CD4-positive, CD25-positive, alpha-beta regulatory T cell (primary cell): ENCODE measurements at regions not wholly inside any gene's neighbourhood (a gene's known extent, or its start where the extent isn't known, plus 50 kb on each side); places are given as distances from the start of the nearest gene placed in this dataset.
"Not testable (repeated sequence)": the region's sequence is repeated elsewhere in the genome, so short reads cannot be mapped to it uniquely, and the experiment has no call there.

Experiments
- ATAC-seq, 2 donors: fragments of 150-1000 bp; cut with Tn5 transposase; one replicate each; pipeline ENCODE4 v1.10.0; 2021; ENCODE audit warnings: low read depth in 2 of 2, moderate number of reproducible peaks in 2 of 2, moderate library complexity in 1 of 2
- DNase-seq, 3 donors: peaks; one replicate each; pipeline versions ENCODE4 v3.0.0 to v3.0.0-alpha.2; 2012 to 2022; ENCODE audit warnings: mixed read lengths in 1 of 3
- H3K27ac ChIP-seq: one replicate; pipeline ENCODE4 v1.7.0; 2013; ENCODE audit warnings: mild to moderate bottlenecking, low read length; ENCODE audit not compliant: insufficient read depth, poor library complexity, severe bottlenecking
- H3K27me3 ChIP-seq: one replicate; pipeline ENCODE4 v1.7.0; 2013; ENCODE audit warnings: low read length; ENCODE audit not compliant: control insufficient read depth, insufficient read depth
- H3K36me3 ChIP-seq: one replicate; pipeline ENCODE4 v1.7.0; 2013; ENCODE audit warnings: mild to moderate bottlenecking, low read length, moderate library complexity; ENCODE audit not compliant: control insufficient read depth, insufficient read depth
- H3K4me1 ChIP-seq: 2 replicates; pipeline ENCODE4 v1.7.0; 2013; ENCODE audit warnings: mild to moderate bottlenecking, low read length; ENCODE audit not compliant: insufficient read depth, control insufficient read depth, poor library complexity, severe bottlenecking
- H3K4me3 ChIP-seq: one replicate; pipeline ENCODE4 v1.7.0; 2013; ENCODE audit warnings: low read depth, mild to moderate bottlenecking, low read length, moderate library complexity
- H3K9me3 ChIP-seq, 2 experiments: 1 replicate in 1 of 2; 2 replicates in 1 of 2; pipeline ENCODE4 v1.7.0; 2013; ENCODE audit warnings: low read length in 2 of 2, mild to moderate bottlenecking in 1 of 2, moderate library complexity in 1 of 2; ENCODE audit not compliant: control insufficient read depth in 2 of 2
- H3K27ac Mint-ChIP-seq, 3 donors: one replicate each; pipeline ENCODE4 v1.8.0; 2020 to 2022; ENCODE audit warnings: mild to moderate bottlenecking in 3 of 3, mixed read lengths in 3 of 3, moderate library complexity in 2 of 3
- H3K27me3 Mint-ChIP-seq: one replicate; pipeline ENCODE4 v1.8.0; 2022; ENCODE audit warnings: mild to moderate bottlenecking, mixed read lengths
- H3K36me3 Mint-ChIP-seq: one replicate; pipeline ENCODE4 v1.8.0; 2020; ENCODE audit warnings: mixed read lengths
- H3K4me1 Mint-ChIP-seq, 4 donors: one replicate each; pipeline ENCODE4 v1.8.0; 2020 to 2022; ENCODE audit warnings: mixed read lengths in 4 of 4, mild to moderate bottlenecking in 1 of 4
- H3K4me3 Mint-ChIP-seq, 4 donors: one replicate each; pipeline ENCODE4 v1.8.0; 2020 to 2022; ENCODE audit warnings: mild to moderate bottlenecking in 4 of 4, mixed read lengths in 4 of 4, moderate library complexity in 3 of 4
- H3K9me3 Mint-ChIP-seq, 7 donors: one replicate each; pipeline ENCODE4 v1.8.0; 2020 to 2022; ENCODE audit warnings: mixed read lengths in 7 of 7, mild to moderate bottlenecking in 3 of 7, moderate library complexity in 2 of 7

GRCh38 chr7:25739143-25739542 is 412.9 kb upstream of the NFE2L3 start:
- ATAC-seq (no peak), DNase-seq (no peak)
- no peak overlapping the region for H3K27ac ChIP-seq
- Mint-ChIP-seq H3K4me3 (no peak overlapping the region), H3K36me3 (no peaks in the 10 kb centered on the region), H3K27me3 (peaks cover 21% of the 10 kb centered on the region), H3K4me1 (no peaks in the 10 kb centered on the region), H3K9me3 (peaks cover 0 to 4% (median 0%) of the 10 kb centered on the region in 7 donors), H3K27ac (no peak overlapping the region)
- H3K36me3 ChIP-seq: no peaks in the 10 kb centered on the region
- no peaks in the 10 kb centered on the region for H3K4me1 ChIP-seq
- H3K9me3 ChIP-seq: no peaks in the 10 kb centered on the region
- no peak overlapping the region for H3K4me3 ChIP-seq
- peaks cover 6% of the 10 kb centered on the region for H3K27me3 ChIP-seq

- H3K27ac Mint-ChIP-seq: no peak overlapping the region
- H3K27ac ChIP-seq: no peak overlapping the region
- no peaks in the 10 kb centered on the region for H3K9me3 ChIP-seq
- H3K9me3 Mint-ChIP-seq: peaks cover 0 to 4% (median 0%) of the 10 kb centered on the region in 7 donors
- DNase-seq (no peak), ATAC-seq (no peak)
- H3K27me3 Mint-ChIP-seq: peaks cover 12% of the 10 kb centered on the region
- no peak overlapping the region for H3K4me3 ChIP-seq
- H3K4me1 Mint-ChIP-seq: no peaks in the 10 kb centered on the region
- H3K4me3 Mint-ChIP-seq: no peak overlapping the region
- no peaks in the 10 kb centered on the region for H3K36me3 ChIP-seq
- H3K27me3 ChIP-seq: peaks cover 4% of the 10 kb centered on the region
- no peaks in the 10 kb centered on the region for H3K4me1 ChIP-seq
- H3K36me3 Mint-ChIP-seq: no peaks in the 10 kb centered on the region
Observed at GRCh38 chr7:25742316-25742715, 409.7 kb upstream of the NFE2L3 start.

- not testable (repeated sequence) for H3K4me3 Mint-ChIP-seq, H3K36me3 ChIP-seq, DNase-seq, H3K36me3 Mint-ChIP-seq, H3K27me3 ChIP-seq, ATAC-seq, H3K9me3 Mint-ChIP-seq, H3K27me3 Mint-ChIP-seq, H3K4me1 Mint-ChIP-seq, H3K9me3 ChIP-seq, H3K4me1 ChIP-seq, H3K4me3 ChIP-seq, H3K27ac Mint-ChIP-seq, H3K27ac ChIP-seq
Observed at GRCh38 chr7:25743670-25744451, 408.1 kb upstream of the NFE2L3 start.

- H3K4me1 Mint-ChIP-seq: no peaks in the 10 kb centered on the region
- H3K9me3 ChIP-seq: no peaks in the 10 kb centered on the region
Observed at GRCh38 chr7:25750744-25751508, 401.1 kb upstream of the NFE2L3 start.

GRCh38 chr7:25752154-25752553 is 399.8 kb upstream of the NFE2L3 start:
- ATAC-seq: no peak

More at GRCh38 chr7:25750744-25751508, 401.1 kb upstream of the NFE2L3 start:
- Mint-ChIP-seq H3K27ac (no peak overlapping the region), H3K27me3 (no peaks in the 10 kb centered on the region), H3K4me3 (no peak overlapping the region), H3K9me3 (peaks cover 0 to 1% (median 0%) of the 10 kb centered on the region in 7 donors), H3K36me3 (no peaks in the 10 kb centered on the region)
- ATAC-seq: no peak
- H3K27ac ChIP-seq: no peak overlapping the region
- H3K27me3 ChIP-seq: peaks cover 2% of the 10 kb centered on the region
- DNase-seq: no peak
- H3K36me3 ChIP-seq: no peaks in the 10 kb centered on the region
- H3K4me3 ChIP-seq: no peak overlapping the region
- H3K4me1 ChIP-seq: no peaks in the 10 kb centered on the region

GRCh38 chr7:25752967-25753791 is 398.8 kb upstream of the NFE2L3 start:
- no peaks in the 10 kb centered on the region for H3K36me3 ChIP-seq
- no peak overlapping the region for H3K27ac ChIP-seq
- DNase-seq: no peak
- H3K36me3 Mint-ChIP-seq: no peaks in the 10 kb centered on the region
- no peaks in the 10 kb centered on the region for H3K9me3 ChIP-seq
- no peak for ATAC-seq
- H3K27me3 Mint-ChIP-seq: no peaks in the 10 kb centered on the region
- no peaks in the 10 kb centered on the region for H3K4me1 Mint-ChIP-seq
- H3K4me3 Mint-ChIP-seq: no peak overlapping the region
- H3K4me3 ChIP-seq: no peak overlapping the region
- H3K27me3 ChIP-seq: peaks cover 2% of the 10 kb centered on the region
- peaks cover 0 to 2% (median 0%) of the 10 kb centered on the region in 7 donors for H3K9me3 Mint-ChIP-seq
- peak overlapping the region in 1 of 3 donors; percentile 35 for H3K27ac Mint-ChIP-seq
- H3K4me1 ChIP-seq: no peaks in the 10 kb centered on the region

More at GRCh38 chr7:25752154-25752553, 399.8 kb upstream of the NFE2L3 start:
- no peaks in the 10 kb centered on the region for H3K9me3 ChIP-seq
- H3K36me3 Mint-ChIP-seq: no peaks in the 10 kb centered on the region
- no peak for DNase-seq
- H3K36me3 ChIP-seq: no peaks in the 10 kb centered on the region
- no peaks in the 10 kb centered on the region for H3K27me3 Mint-ChIP-seq
- no peaks in the 10 kb centered on the region for H3K4me1 Mint-ChIP-seq
- peaks cover 0 to 2% (median 0%) of the 10 kb centered on the region in 7 donors for H3K9me3 Mint-ChIP-seq
- H3K4me3 Mint-ChIP-seq: no peak overlapping the region
- H3K4me1 ChIP-seq: no peaks in the 10 kb centered on the region
- H3K4me3 ChIP-seq: no peak overlapping the region
- H3K27ac Mint-ChIP-seq: no peak overlapping the region
- peaks cover 2% of the 10 kb centered on the region for H3K27me3 ChIP-seq
- H3K27ac ChIP-seq: no peak overlapping the region

GRCh38 chr7:25753837-25754236 is 398.2 kb upstream of the NFE2L3 start:
- Mint-ChIP-seq H3K27me3 (no peaks in the 10 kb centered on the region), H3K9me3 (peaks cover 0 to 2% (median 0%) of the 10 kb centered on the region in 7 donors), H3K36me3 (no peaks in the 10 kb centered on the region), H3K4me1 (no peaks in the 10 kb centered on the region), H3K27ac (no peak overlapping the region), H3K4me3 (no peak overlapping the region)
- Histone ChIP-seq H3K36me3 (no peaks in the 10 kb centered on the region), H3K4me1 (no peaks in the 10 kb centered on the region), H3K27me3 (peaks cover 2% of the 10 kb centered on the region), H3K9me3 (no peaks in the 10 kb centered on the region), H3K4me3 (no peak overlapping the region), H3K27ac (no peak overlapping the region)
- no peak for DNase-seq
- no peak for ATAC-seq
